Vagina (tissue), 2 donors: ENCODE measurements at regions not wholly inside any gene's neighbourhood (a gene's known extent, or its start where the extent isn't known, plus 50 kb on each side); places are given as distances from the start of the nearest gene placed in this dataset.

ENCODE experiments used
- CTCF ChIP-seq, 3 experiments: fragments of 450-650 bp in 2 of 3; fragments of 200-600 bp in 1 of 3; sonication (generic) in 1 of 3; IDR thresholded peaks; one replicate each; pipeline ENCODE4 v1.5.1; 2017 to 2019; ENCODE audit warnings: antibody characterized with exemption in 3 of 3, mild to moderate bottlenecking in 2 of 3, moderate library complexity in 2 of 3
- POLR2A ChIP-seq, 2 donors: fragments of 450-650 bp; IDR thresholded peaks; one replicate each; pipeline ENCODE4 v1.6.1; 2017; ENCODE audit warnings: antibody characterized with exemption in 2 of 2, mild to moderate bottlenecking in 2 of 2, moderate library complexity in 2 of 2
- POLR2AphosphoS5 ChIP-seq, 2 donors: sonication (generic); formaldehyde crosslinking; IDR thresholded peaks; one replicate each; pipeline ENCODE4 v1.9.0; 2017; ENCODE audit warnings: antibody characterized with exemption in 2 of 2, mild to moderate bottlenecking in 2 of 2, low read depth in 1 of 2; ENCODE audit not compliant: insufficient read depth in 1 of 2

GRCh38 chr2:234374736-234375135, 122.1 kb downstream of the ARL4C start:
- TF ChIP-seq CTCF (IDR thresholded peaks at IDR 0.05), result no peak
- TF ChIP-seq POLR2A (IDR thresholded peaks at IDR 0.05), result no peak
- TF ChIP-seq POLR2AphosphoS5 (IDR thresholded peaks at IDR 0.05; ENCODE audit: insufficient read depth in 1 of 2, low read depth in 1 of 2), result no peak
